ENCODE measurements at regions not wholly inside any gene's neighbourhood (a gene's known extent, or its start where the extent isn't known, plus 50 kb on each side); places are given as distances from the start of the nearest gene placed in this dataset.

DNA sequence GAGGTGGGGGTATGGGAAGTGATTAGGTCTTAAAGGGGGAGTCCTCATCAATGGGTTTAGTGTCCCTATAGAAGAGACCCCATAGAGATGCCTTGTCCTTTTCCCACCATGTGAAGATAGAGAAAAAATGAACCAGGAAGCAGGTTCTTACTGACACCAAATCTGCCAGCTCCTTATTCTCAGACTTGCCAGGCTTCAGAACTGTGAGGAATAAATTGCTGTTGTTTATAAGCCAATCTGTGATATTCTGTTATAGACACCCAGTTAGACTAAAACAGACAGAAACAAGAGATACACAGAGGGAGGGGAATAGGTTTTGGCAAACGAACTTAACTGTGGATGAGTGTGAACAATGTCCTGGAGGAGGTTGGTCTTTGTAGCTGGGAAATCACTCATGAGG, 381.4 kb downstream of the ADRA2A start:
- Mint-ChIP-seq H3K4me1 (no peaks in the 10 kb centered on the region), H3K36me3 (peaks cover 32% of the 10 kb centered on the region), H3K27ac (no peak overlapping the region), H3K27me3 (ENCODE audit: low read depth) (no peaks in the 10 kb centered on the region; the same call in none of the 2 replicates), H3K4me3 (no peak overlapping the region), H3K9me3 (peaks cover 60% of the 10 kb centered on the region)
- ATAC-seq (no peak), DNase-seq (ENCODE audit: low spot score) (no peak)
- CTCF ChIA-PET = no interaction called here
- POLR2A ChIA-PET = no interaction called here
- TF ChIP-seq, protein P1, sequence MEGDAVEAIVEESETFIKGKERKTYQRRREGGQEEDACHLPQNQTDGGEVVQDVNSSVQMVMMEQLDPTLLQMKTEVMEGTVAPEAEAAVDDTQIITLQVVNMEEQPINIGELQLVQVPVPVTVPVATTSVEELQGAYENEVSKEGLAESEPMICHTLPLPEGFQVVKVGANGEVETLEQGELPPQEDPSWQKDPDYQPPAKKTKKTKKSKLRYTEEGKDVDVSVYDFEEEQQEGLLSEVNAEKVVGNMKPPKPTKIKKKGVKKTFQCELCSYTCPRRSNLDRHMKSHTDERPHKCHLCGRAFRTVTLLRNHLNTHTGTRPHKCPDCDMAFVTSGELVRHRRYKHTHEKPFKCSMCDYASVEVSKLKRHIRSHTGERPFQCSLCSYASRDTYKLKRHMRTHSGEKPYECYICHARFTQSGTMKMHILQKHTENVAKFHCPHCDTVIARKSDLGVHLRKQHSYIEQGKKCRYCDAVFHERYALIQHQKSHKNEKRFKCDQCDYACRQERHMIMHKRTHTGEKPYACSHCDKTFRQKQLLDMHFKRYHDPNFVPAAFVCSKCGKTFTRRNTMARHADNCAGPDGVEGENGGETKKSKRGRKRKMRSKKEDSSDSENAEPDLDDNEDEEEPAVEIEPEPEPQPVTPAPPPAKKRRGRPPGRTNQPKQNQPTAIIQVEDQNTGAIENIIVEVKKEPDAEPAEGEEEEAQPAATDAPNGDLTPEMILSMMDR (IDR thresholded peaks at IDR 0.05) = no peak
- TF ChIP-seq CREM (CRISPR knock-in tag; IDR thresholded peaks at IDR 0.05) = no peak
- TF ChIP-seq ATF3 (CRISPR knock-in tag; conservative IDR thresholded peaks at IDR 0.05) = no peak
- no peak for TF ChIP-seq NR2C2 (CRISPR knock-in tag; IDR thresholded peaks at IDR 0.05)
- no peak for TF ChIP-seq PREB (CRISPR knock-in tag; IDR thresholded peaks at IDR 0.05; ENCODE audit: borderline replicate concordance)
- no peak for TF ChIP-seq ZNF219 (CRISPR knock-in tag; IDR thresholded peaks at IDR 0.05; ENCODE audit: borderline replicate concordance)
- TF ChIP-seq ZNF396 (CRISPR knock-in tag; IDR thresholded peaks at IDR 0.05; ENCODE audit: borderline replicate concordance) = no peak
- TF ChIP-seq, protein P2, sequence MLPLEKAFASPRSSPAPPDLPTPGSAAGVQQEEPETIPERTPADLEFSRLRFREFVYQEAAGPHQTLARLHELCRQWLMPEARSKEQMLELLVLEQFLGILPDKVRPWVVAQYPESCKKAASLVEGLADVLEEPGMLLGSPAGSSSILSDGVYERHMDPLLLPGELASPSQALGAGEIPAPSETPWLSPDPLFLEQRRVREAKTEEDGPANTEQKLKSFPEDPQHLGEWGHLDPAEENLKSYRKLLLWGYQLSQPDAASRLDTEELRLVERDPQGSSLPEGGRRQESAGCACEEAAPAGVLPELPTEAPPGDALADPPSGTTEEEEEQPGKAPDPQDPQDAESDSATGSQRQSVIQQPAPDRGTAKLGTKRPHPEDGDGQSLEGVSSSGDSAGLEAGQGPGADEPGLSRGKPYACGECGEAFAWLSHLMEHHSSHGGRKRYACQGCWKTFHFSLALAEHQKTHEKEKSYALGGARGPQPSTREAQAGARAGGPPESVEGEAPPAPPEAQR (CRISPR knock-in tag; IDR thresholded peaks at IDR 0.05) = no peak
- TF ChIP-seq GABPB1 (CRISPR knock-in tag; IDR thresholded peaks at IDR 0.05) = no peak
- TF ChIP-seq JUN (CRISPR knock-in tag; IDR thresholded peaks at IDR 0.05) = no peak
- TF ChIP-seq CREB1 (CRISPR knock-in tag; IDR thresholded peaks at IDR 0.05) = no peak

- Mint-ChIP-seq H3K36me3 (peaks cover 42% of the 10 kb centered on the region), H3K4me1 (no peaks in the 10 kb centered on the region), H3K27ac (no peak overlapping the region), H3K4me3 (no peak overlapping the region), H3K27me3 (ENCODE audit: low read depth) (no peaks in the 10 kb centered on the region; the same call in none of the 2 replicates), H3K9me3 (peaks cover 56% of the 10 kb centered on the region)
- no peak for TF ChIP-seq KAT7 (CRISPR knock-in tag; IDR thresholded peaks at IDR 0.05; ENCODE audit: borderline replicate concordance)
- no peak for TF ChIP-seq RELA (CRISPR knock-in tag; IDR thresholded peaks at IDR 0.05; ENCODE audit: borderline replicate concordance)
- TF ChIP-seq GABPB1 (CRISPR knock-in tag; IDR thresholded peaks at IDR 0.05) = no peak
- TF ChIP-seq, protein P3, sequence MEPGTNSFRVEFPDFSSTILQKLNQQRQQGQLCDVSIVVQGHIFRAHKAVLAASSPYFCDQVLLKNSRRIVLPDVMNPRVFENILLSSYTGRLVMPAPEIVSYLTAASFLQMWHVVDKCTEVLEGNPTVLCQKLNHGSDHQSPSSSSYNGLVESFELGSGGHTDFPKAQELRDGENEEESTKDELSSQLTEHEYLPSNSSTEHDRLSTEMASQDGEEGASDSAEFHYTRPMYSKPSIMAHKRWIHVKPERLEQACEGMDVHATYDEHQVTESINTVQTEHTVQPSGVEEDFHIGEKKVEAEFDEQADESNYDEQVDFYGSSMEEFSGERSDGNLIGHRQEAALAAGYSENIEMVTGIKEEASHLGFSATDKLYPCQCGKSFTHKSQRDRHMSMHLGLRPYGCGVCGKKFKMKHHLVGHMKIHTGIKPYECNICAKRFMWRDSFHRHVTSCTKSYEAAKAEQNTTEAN (CRISPR knock-in tag; IDR thresholded peaks at IDR 0.05) = no peak
- no peak for TF ChIP-seq PRRX2 (CRISPR knock-in tag; IDR thresholded peaks at IDR 0.05)
- no peak for TF ChIP-seq TP53 (CRISPR knock-in tag; IDR thresholded peaks at IDR 0.05)
- TF ChIP-seq RORB (CRISPR knock-in tag; IDR thresholded peaks at IDR 0.05) = no peak
- no peak for TF ChIP-seq FOXP4 (CRISPR knock-in tag; IDR thresholded peaks at IDR 0.05)
- no peak for TF ChIP-seq GRHL2 (CRISPR knock-in tag; IDR thresholded peaks at IDR 0.05; ENCODE audit: insufficient replicate concordance, severe bottlenecking)
- no peak for TF ChIP-seq MLX (CRISPR knock-in tag; IDR thresholded peaks at IDR 0.05)
- no peak for TF ChIP-seq NFYB (CRISPR knock-in tag; conservative IDR thresholded peaks at IDR 0.05; ENCODE audit: low read depth)
- DNase-seq (ENCODE audit: low spot score) (no peak), ATAC-seq (no peak)
- CTCF ChIA-PET = no interaction called here
- POLR2A ChIA-PET = no interaction called here
Measured at GRCh38 chr10:111459967-111460366, 383.1 kb downstream of the ADRA2A start.

All from WTC11 (cell line).